HEK293 (cell line): ENCODE measurements at regions not wholly inside any gene's neighbourhood (a gene's known extent, or its start where the extent isn't known, plus 50 kb on each side); places are given as distances from the start of the nearest gene placed in this dataset.

Experiments
- CTCF ChIA-PET: fragments of 350-600 bp; formaldehyde crosslinking; extraction: SDS; loops from one replicate; lab custom pipeline; 2021; ENCODE audit warnings: antibody characterized with exemption; lab: Yijun Ruan, JAX
- POLR2A ChIA-PET: fragments of 300-600 bp; formaldehyde crosslinking; extraction: SDS; loops from one replicate; lab custom pipeline; 2020; ENCODE audit warnings: antibody characterized with exemption, inconsistent platforms; lab: Yijun Ruan, JAX
- H3K27ac ChIP-seq: fragments of 200-500 bp; sonication (Bioruptor generic); 2 replicates; pipeline ENCODE4 v1.5.1; 2014; ENCODE audit warnings: low read depth, low read length, control low read depth, inconsistent platforms; ENCODE audit errors: extremely low read depth
- H3K36me3 ChIP-seq, 2 experiments: fragments of 200-500 bp in 1 of 2; sonication (Bioruptor generic) in 1 of 2; 1 replicate in 1 of 2; 2 replicates in 1 of 2; pipeline ENCODE4 v1.5.1; 2014 to 2017; ENCODE audit warnings: inconsistent platforms in 2 of 2, low read length in 2 of 2; ENCODE audit not compliant: control insufficient read depth in 2 of 2, insufficient read depth in 1 of 2
- H3K4me1 ChIP-seq: fragments of 200-500 bp; sonication (Bioruptor generic); 2 replicates; pipeline ENCODE4 v1.5.1; 2014; ENCODE audit warnings: mild to moderate bottlenecking, low read length, inconsistent platforms; ENCODE audit not compliant: control insufficient read depth, insufficient read depth
- H3K4me3 ChIP-seq: 2 replicates; pipeline ENCODE4 v1.5.1; 2011; ENCODE audit warnings: low read depth, mild to moderate bottlenecking, control low read depth, low read length, moderate library complexity
- H3K9me3 ChIP-seq: fragments of 200-500 bp; sonication (Bioruptor generic); 2 replicates; pipeline ENCODE4 v1.5.1; 2014; ENCODE audit warnings: low read depth, low read length, inconsistent platforms; ENCODE audit not compliant: control insufficient read depth, insufficient read depth
- EGR2 ChIP-seq: fragments of 450-650 bp; formaldehyde crosslinking; IDR thresholded peaks from 2 replicates; pipeline ENCODE4 v1.5.1; 2016; ENCODE audit warnings: low read depth, missing biosample characterization, missing genetic modification characterization
- GLIS2 ChIP-seq: fragments of 450-650 bp; formaldehyde crosslinking; IDR thresholded peaks from 2 replicates; pipeline ENCODE4 v1.5.1; 2016; ENCODE audit warnings: missing biosample characterization, missing genetic modification characterization
- KLF10 ChIP-seq: fragments of 450-650 bp; IDR thresholded peaks from 2 replicates; pipeline ENCODE4 v1.5.1; 2018; ENCODE audit warnings: missing biosample characterization, mild to moderate bottlenecking, missing genetic modification characterization
- PRDM4 ChIP-seq: fragments of 450-650 bp; formaldehyde crosslinking; IDR thresholded peaks from 2 replicates; pipeline ENCODE4 v1.5.1; 2017; ENCODE audit warnings: missing biosample characterization, missing genetic modification characterization
- ZBTB21 ChIP-seq: fragments of 450-650 bp; formaldehyde crosslinking; IDR thresholded peaks from 2 replicates; pipeline ENCODE4 v1.5.1; 2017; ENCODE audit warnings: missing biosample characterization, missing genetic modification characterization
- ZBTB48 ChIP-seq: fragments of 450-650 bp; formaldehyde crosslinking; IDR thresholded peaks from 2 replicates; pipeline ENCODE4 v1.5.1; 2016; ENCODE audit warnings: missing biosample characterization, missing genetic modification characterization
- ZBTB6 ChIP-seq: fragments of 450-650 bp; formaldehyde crosslinking; IDR thresholded peaks from 2 replicates; pipeline ENCODE4 v1.5.1; 2017; ENCODE audit warnings: missing biosample characterization, missing genetic modification characterization
- ZBTB7A ChIP-seq: fragments of 450-650 bp; formaldehyde crosslinking; IDR thresholded peaks from 2 replicates; pipeline ENCODE4 v1.5.1; 2016; ENCODE audit warnings: low read depth, missing biosample characterization, missing genetic modification characterization
- ZFP41 ChIP-seq: fragments of 450-650 bp; formaldehyde crosslinking; IDR thresholded peaks from 2 replicates; pipeline ENCODE4 v1.5.1; 2016; ENCODE audit warnings: missing biosample characterization, missing genetic modification characterization, borderline replicate concordance
- ZNF155 ChIP-seq: fragments of 450-650 bp; formaldehyde crosslinking; IDR thresholded peaks from 2 replicates; pipeline ENCODE4 v1.5.1; 2016; ENCODE audit warnings: missing biosample characterization, missing genetic modification characterization
- ZNF157 ChIP-seq: fragments of 450-650 bp; formaldehyde crosslinking; IDR thresholded peaks from 2 replicates; pipeline ENCODE4 v1.5.1; 2016; ENCODE audit warnings: missing biosample characterization, missing genetic modification characterization
- ZNF2 ChIP-seq: fragments of 450-650 bp; formaldehyde crosslinking; IDR thresholded peaks from 2 replicates; pipeline ENCODE4 v1.5.1; 2016; ENCODE audit warnings: missing biosample characterization, missing genetic modification characterization
- ZNF26 ChIP-seq: fragments of 450-650 bp; formaldehyde crosslinking; IDR thresholded peaks from 2 replicates; pipeline ENCODE4 v1.5.1; 2016; ENCODE audit warnings: missing biosample characterization, missing genetic modification characterization
- ZNF280C ChIP-seq: fragments of 450-650 bp; formaldehyde crosslinking; IDR thresholded peaks from 2 replicates; pipeline ENCODE4 v1.5.1; 2016; ENCODE audit warnings: missing biosample characterization, missing genetic modification characterization
- ZNF280D ChIP-seq: fragments of 450-650 bp; formaldehyde crosslinking; IDR thresholded peaks from 2 replicates; pipeline ENCODE4 v1.5.1; 2016; ENCODE audit warnings: missing biosample characterization, missing genetic modification characterization
- ZNF488 ChIP-seq: fragments of 450-650 bp; formaldehyde crosslinking; IDR thresholded peaks from 2 replicates; pipeline ENCODE4 v1.5.1; 2016; ENCODE audit warnings: missing biosample characterization, missing genetic modification characterization
- ZNF580 ChIP-seq: fragments of 450-650 bp; formaldehyde crosslinking; IDR thresholded peaks from 2 replicates; pipeline ENCODE4 v1.5.1; 2016; ENCODE audit warnings: missing biosample characterization, missing genetic modification characterization
- ZNF639 ChIP-seq: fragments of 450-650 bp; formaldehyde crosslinking; IDR thresholded peaks from 2 replicates; pipeline ENCODE4 v1.5.1; 2016; ENCODE audit warnings: missing biosample characterization, missing genetic modification characterization
- ZNF677 ChIP-seq: fragments of 450-650 bp; IDR thresholded peaks from 2 replicates; pipeline ENCODE4 v1.5.0; 2018; ENCODE audit warnings: missing biosample characterization, mild to moderate bottlenecking, missing genetic modification characterization, moderate library complexity
- ZNF747 ChIP-seq: fragments of 450-650 bp; formaldehyde crosslinking; IDR thresholded peaks from 2 replicates; pipeline ENCODE4 v1.5.1; 2016; ENCODE audit warnings: missing biosample characterization, missing genetic modification characterization
- ZNF785 ChIP-seq: fragments of 450-650 bp; formaldehyde crosslinking; IDR thresholded peaks from 2 replicates; pipeline ENCODE4 v1.5.1; 2016; ENCODE audit warnings: missing biosample characterization, missing genetic modification characterization
- ZNF792 ChIP-seq: fragments of 450-650 bp; formaldehyde crosslinking; IDR thresholded peaks from 2 replicates; pipeline ENCODE4 v1.5.1; 2016; ENCODE audit warnings: missing biosample characterization, missing genetic modification characterization

- Histone ChIP-seq H3K4me1 (no peaks in the 10 kb centered on the region), H3K36me3 (no peaks in the 10 kb centered on the region), H3K27ac (no peak overlapping the region), H3K4me3 (no peak overlapping the region), H3K9me3 (no peaks in the 10 kb centered on the region)
- TF ChIP-seq ZNF580 (tag by site-specific recombination) (no peak), ZNF26 (tag by site-specific recombination) (no peak), ZNF785 (tag by site-specific recombination) (no peak), KLF10 (tag by site-specific recombination) (no peak), ZNF792 (tag by site-specific recombination) (no peak), GLIS2 (tag by site-specific recombination) (no peak), PRDM4 (tag by site-specific recombination) (no peak), ZBTB48 (tag by site-specific recombination) (no peak), ZNF280D (tag by site-specific recombination) (no peak), ZFP41 (no peak), ZNF280C (tag by site-specific recombination) (no peak), ZNF747 (tag by site-specific recombination) (no peak), ZNF155 (tag by site-specific recombination) (no peak), ZBTB21 (no peak)
- ChIA-PET CTCF (interaction anchor here (0.5 to 1.0 kb wide), 2 partner anchors 9 to 30 kb away, joined by 4 read pairs; no protein-coding TSS in a partner anchor), POLR2A (no interaction called here)
Observed at GRCh38 chr2:217521820-217522219, 481.0 kb downstream of the TNS1 start.

GRCh38 chr2:217520356-217521010 is 482.3 kb downstream of the TNS1 start:
- POLR2A ChIA-PET = no interaction called here
- no peak overlapping the region for H3K4me3 ChIP-seq
- H3K4me1 ChIP-seq = no peaks in the 10 kb centered on the region
- H3K9me3 ChIP-seq = no peaks in the 10 kb centered on the region
- no peak overlapping the region for H3K27ac ChIP-seq
- no peaks in the 10 kb centered on the region for H3K36me3 ChIP-seq
- CTCF ChIA-PET = interaction anchor here (0.8 to 1.5 kb wide), 2 partner anchors 9 to 1004 kb away, joined by 3 to 5 read pairs; no protein-coding TSS in a partner anchor
- TF ChIP-seq ZNF639 (tag by site-specific recombination) (no peak), ZNF157 (tag by site-specific recombination) (no peak), ZBTB7A (tag by site-specific recombination) (no peak), ZNF677 (tag by site-specific recombination) (no peak), EGR2 (tag by site-specific recombination) (no peak), ZNF488 (no peak), ZBTB6 (tag by site-specific recombination) (no peak), ZNF2 (tag by site-specific recombination) (no peak)
